Suppressor macrophage treated with lipopolysaccharide for 4 hours (primary cell): ENCODE measurements at regions not wholly inside any gene's neighbourhood (a gene's known extent, or its start where the extent isn't known, plus 50 kb on each side); places are given as distances from the start of the nearest gene placed in this dataset.
"Not testable (repeated sequence)": the region's sequence is repeated elsewhere in the genome, so short reads cannot be mapped to it uniquely, and the experiment has no call there.

ENCODE experiments used
- DNase-seq: peaks from one replicate; pipeline ENCODE4 v3.0.0-alpha.2; 2020

- no peak for DNase-seq
Observed at GRCh38 chr2:43010438-43011157, 215.8 kb downstream of the ZFP36L2 start.

- DNase-seq: no peak
Observed at GRCh38 chr2:43009448-43009847, 217.0 kb downstream of the ZFP36L2 start.

GRCh38 chr2:43008388-43008787, 216.0 kb upstream of the HAAO start:
- DNase-seq: no peak

GRCh38 chr2:43007901-43008300, 215.5 kb upstream of the HAAO start:
- no peak for DNase-seq

GRCh38 chr2:43006834-43007543, 214.6 kb upstream of the HAAO start:
- DNase-seq: no peak

GRCh38 chr2:43005975-43006833, 213.8 kb upstream of the HAAO start:
- no peak for DNase-seq

- no peak for DNase-seq
Observed at GRCh38 chr2:43005245-43005974, 213.0 kb upstream of the HAAO start.

GRCh38 chr2:43004879-43005244, 212.5 kb upstream of the HAAO start:
- DNase-seq: no peak

- not testable (repeated sequence) for DNase-seq
Observed at GRCh38 chr2:43004126-43004865, 211.9 kb upstream of the HAAO start.

- no peak for DNase-seq
Observed at GRCh38 chr2:43003702-43004101, 211.3 kb upstream of the HAAO start.

- DNase-seq: no peak
Observed at GRCh38 chr2:43001787-43002468, 209.5 kb upstream of the HAAO start.

- DNase-seq: no peak
Observed at GRCh38 chr2:43001055-43001378, 208.6 kb upstream of the HAAO start.

- DNase-seq: no peak
Observed at GRCh38 chr2:43000242-43001054, 208.1 kb upstream of the HAAO start.

- no peak for DNase-seq
Observed at GRCh38 chr2:42999856-43000241, 207.5 kb upstream of the HAAO start.

GRCh38 chr2:42999391-42999841, 207.0 kb upstream of the HAAO start:
- no peak for DNase-seq

- DNase-seq: no peak
Observed at GRCh38 chr2:42998721-42999120, 206.3 kb upstream of the HAAO start.

- DNase-seq: no peak
Observed at GRCh38 chr2:42996528-42996927, 204.1 kb upstream of the HAAO start.

- DNase-seq: no peak
Observed at GRCh38 chr2:42995752-42996422, 203.5 kb upstream of the HAAO start.

GRCh38 chr2:42989283-42990081, 197.1 kb upstream of the HAAO start:
- not testable (repeated sequence) for DNase-seq
